Type B pancreatic cell (in vitro differentiated cells): ENCODE measurements at regions not wholly inside any gene's neighbourhood (a gene's known extent, or its start where the extent isn't known, plus 50 kb on each side); places are given as distances from the start of the nearest gene placed in this dataset.
"Not testable (repeated sequence)": the region's sequence is repeated elsewhere in the genome, so short reads cannot be mapped to it uniquely, and the experiment has no call there.

Experiments used
- DNase-seq: peaks from one replicate; pipeline ENCODE4 v3.0.0; 2021; ENCODE audit warnings: mixed read lengths; ENCODE audit not compliant: unreplicated experiment; ENCODE audit errors: extremely low spot score
- H3K27ac Mint-ChIP-seq: 2 replicates; pipeline ENCODE4 v1.8.0; 2021; ENCODE audit warnings: mild to moderate bottlenecking, mixed read lengths
- H3K27me3 Mint-ChIP-seq: 2 replicates; pipeline ENCODE4 v1.8.0; 2021; ENCODE audit warnings: mixed read lengths
- H3K36me3 Mint-ChIP-seq: 2 replicates; pipeline ENCODE4 v1.8.0; 2021; ENCODE audit warnings: mixed read lengths
- H3K4me1 Mint-ChIP-seq: one replicate; pipeline ENCODE4 v1.8.0; 2021; ENCODE audit warnings: mixed read lengths; ENCODE audit not compliant: unreplicated experiment
- H3K4me3 Mint-ChIP-seq: 2 replicates; pipeline ENCODE4 v1.8.0; 2021; ENCODE audit warnings: mild to moderate bottlenecking, mixed read lengths
- H3K9me3 Mint-ChIP-seq: 2 replicates; pipeline ENCODE4 v1.8.0; 2021; ENCODE audit warnings: mixed read lengths
- TF ChIP-seq, protein P1 (sequence below): fragments of 200-600 bp; sonication (generic); conservative IDR thresholded peaks from 2 replicates; pipeline ENCODE4 v1.5.0; 2021; ENCODE audit warnings: antibody characterized with exemption, mild to moderate bottlenecking

DNA sequence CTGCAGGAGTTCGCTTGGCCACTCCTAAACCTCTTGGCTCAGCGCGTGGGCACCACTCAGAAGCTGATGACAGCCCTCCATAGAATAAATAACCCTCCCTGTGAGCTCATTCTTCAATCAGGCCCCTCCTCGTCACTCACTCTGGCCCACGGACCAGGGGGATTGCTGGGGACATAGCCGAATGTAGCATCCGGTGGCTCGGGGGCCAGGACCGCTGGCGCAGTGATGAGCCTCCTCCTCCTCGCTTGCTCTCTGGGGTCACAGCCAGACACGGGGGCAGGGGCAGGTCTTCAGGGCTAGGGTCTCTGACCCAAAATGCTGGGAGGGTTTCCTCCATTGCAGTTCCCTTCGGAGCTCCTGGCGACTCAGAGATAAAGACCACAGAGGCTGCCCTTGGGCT is 79.9 kb downstream of the TFAP2C start:
- Mint-ChIP-seq H3K27me3 (peaks cover 13% of the 10 kb centered on the region), H3K4me1 (peaks cover 7% of the 10 kb centered on the region), H3K9me3 (peaks cover 9% of the 10 kb centered on the region), H3K4me3 (no peak overlapping the region), H3K27ac (no peak overlapping the region), H3K36me3 (no peaks in the 10 kb centered on the region)
- DNase-seq, result no peak
- TF ChIP-seq, protein P1, sequence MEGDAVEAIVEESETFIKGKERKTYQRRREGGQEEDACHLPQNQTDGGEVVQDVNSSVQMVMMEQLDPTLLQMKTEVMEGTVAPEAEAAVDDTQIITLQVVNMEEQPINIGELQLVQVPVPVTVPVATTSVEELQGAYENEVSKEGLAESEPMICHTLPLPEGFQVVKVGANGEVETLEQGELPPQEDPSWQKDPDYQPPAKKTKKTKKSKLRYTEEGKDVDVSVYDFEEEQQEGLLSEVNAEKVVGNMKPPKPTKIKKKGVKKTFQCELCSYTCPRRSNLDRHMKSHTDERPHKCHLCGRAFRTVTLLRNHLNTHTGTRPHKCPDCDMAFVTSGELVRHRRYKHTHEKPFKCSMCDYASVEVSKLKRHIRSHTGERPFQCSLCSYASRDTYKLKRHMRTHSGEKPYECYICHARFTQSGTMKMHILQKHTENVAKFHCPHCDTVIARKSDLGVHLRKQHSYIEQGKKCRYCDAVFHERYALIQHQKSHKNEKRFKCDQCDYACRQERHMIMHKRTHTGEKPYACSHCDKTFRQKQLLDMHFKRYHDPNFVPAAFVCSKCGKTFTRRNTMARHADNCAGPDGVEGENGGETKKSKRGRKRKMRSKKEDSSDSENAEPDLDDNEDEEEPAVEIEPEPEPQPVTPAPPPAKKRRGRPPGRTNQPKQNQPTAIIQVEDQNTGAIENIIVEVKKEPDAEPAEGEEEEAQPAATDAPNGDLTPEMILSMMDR, result no peak

DNA sequence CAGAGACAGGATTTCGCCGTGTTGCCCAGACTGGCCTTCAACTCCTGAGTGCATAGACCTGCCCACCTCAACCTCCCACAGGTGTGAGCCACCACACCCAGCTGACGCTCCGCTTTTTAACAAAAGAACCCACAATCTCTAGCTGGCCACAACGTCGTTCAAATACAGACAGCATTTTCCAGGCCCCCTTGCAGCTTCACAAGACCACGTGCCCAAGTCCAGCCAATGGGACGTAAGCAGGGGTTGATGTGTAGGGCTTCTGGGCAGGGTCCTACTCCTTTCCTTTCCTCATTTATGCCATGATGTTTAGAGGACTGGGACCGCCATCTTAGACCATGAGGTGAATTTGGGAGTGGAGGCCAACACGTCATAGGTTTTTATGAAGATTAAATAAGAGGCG is 81.0 kb downstream of the TFAP2C start:
- TF ChIP-seq, protein P1, result no peak
- Mint-ChIP-seq H3K27me3 (peaks cover 10% of the 10 kb centered on the region), H3K36me3 (no peaks in the 10 kb centered on the region), H3K4me1 (peaks cover 7% of the 10 kb centered on the region), H3K9me3 (peaks cover 5% of the 10 kb centered on the region), H3K4me3 (no peak overlapping the region), H3K27ac (no peak overlapping the region)
- DNase-seq, result no peak

DNA sequence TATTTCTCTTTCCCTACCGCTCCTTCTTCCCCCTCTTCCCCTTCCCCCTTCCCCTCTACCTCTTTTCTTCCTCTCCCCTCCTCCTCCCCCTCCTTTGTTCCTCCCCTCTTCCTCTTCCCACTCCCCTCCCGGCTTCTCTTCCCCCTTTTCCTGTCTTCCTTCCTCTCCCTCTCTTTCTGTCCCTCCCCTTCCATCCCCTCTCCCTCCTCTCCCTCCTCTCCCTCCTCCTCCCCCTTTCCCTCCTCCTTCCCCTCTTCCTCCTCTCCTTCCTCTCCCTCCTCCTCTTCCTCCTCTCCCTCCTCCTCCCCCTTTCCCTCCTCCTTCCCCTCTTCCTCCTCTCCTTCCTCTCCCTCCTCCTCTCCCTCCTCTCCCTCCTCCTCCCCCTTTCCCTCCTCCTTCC is 81.5 kb downstream of the TFAP2C start:
- H3K36me3 Mint-ChIP-seq, H3K9me3 Mint-ChIP-seq, DNase-seq, H3K4me3 Mint-ChIP-seq, H3K27ac Mint-ChIP-seq, H3K4me1 Mint-ChIP-seq: not testable (repeated sequence)
- peaks cover 12% of the 10 kb centered on the region for H3K27me3 Mint-ChIP-seq

DNA sequence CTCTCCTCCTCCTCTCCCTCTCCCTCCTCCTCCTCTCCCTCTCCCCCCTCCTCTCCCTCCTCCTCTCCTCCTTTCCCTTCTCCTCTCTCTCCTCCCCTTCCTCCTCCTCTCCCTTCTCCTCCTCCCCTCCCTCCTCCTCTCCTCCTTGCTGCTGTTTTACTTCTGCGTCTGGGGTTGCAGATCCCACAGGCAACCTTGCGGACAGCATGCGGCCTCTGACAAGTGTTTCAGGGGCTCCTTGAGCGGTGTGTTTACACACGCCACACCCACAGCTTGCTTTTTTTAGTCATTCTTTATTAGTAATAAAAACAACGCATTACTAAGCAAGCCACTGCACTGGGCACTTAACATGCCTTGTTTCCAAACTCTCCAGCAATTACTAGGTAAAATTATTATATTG is 81.9 kb downstream of the TFAP2C start:
- Mint-ChIP-seq H3K9me3 (peaks cover 2% of the 10 kb centered on the region), H3K4me3 (no peak overlapping the region), H3K36me3 (no peaks in the 10 kb centered on the region), H3K27me3 (peaks cover 11% of the 10 kb centered on the region), H3K4me1 (peaks cover 7% of the 10 kb centered on the region), H3K27ac (no peak overlapping the region)
- TF ChIP-seq, protein P1, result no peak
- DNase-seq, result no peak

DNA sequence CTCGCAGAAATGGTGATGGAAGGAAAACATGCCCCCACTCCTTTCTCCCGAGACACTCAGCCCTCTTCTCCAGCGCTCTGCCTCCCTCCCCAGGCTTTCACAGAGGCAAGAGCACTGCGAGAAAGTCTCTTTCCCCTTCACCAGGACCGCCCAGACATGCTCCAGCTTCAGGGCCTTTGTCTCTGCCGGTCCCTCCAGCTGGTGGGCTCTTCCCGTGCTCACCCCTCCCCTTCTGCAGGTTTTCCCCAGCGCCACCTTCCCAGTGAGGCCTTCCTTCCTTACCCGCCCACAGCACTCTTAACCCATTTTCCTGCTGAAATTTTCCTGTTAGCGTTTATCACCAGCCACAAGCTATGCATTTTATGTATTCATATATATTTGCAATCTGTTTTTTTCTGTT is 86.2 kb downstream of the TFAP2C start:
- no peak overlapping the region for H3K4me3 Mint-ChIP-seq
- peaks cover 7% of the 10 kb centered on the region for H3K4me1 Mint-ChIP-seq
- H3K36me3 Mint-ChIP-seq, result no peaks in the 10 kb centered on the region
- H3K9me3 Mint-ChIP-seq, result no peaks in the 10 kb centered on the region
- no peak for DNase-seq
- H3K27ac Mint-ChIP-seq, result no peak overlapping the region
- H3K27me3 Mint-ChIP-seq, result peaks cover 6% of the 10 kb centered on the region
- TF ChIP-seq, protein P1, result no peak

DNA sequence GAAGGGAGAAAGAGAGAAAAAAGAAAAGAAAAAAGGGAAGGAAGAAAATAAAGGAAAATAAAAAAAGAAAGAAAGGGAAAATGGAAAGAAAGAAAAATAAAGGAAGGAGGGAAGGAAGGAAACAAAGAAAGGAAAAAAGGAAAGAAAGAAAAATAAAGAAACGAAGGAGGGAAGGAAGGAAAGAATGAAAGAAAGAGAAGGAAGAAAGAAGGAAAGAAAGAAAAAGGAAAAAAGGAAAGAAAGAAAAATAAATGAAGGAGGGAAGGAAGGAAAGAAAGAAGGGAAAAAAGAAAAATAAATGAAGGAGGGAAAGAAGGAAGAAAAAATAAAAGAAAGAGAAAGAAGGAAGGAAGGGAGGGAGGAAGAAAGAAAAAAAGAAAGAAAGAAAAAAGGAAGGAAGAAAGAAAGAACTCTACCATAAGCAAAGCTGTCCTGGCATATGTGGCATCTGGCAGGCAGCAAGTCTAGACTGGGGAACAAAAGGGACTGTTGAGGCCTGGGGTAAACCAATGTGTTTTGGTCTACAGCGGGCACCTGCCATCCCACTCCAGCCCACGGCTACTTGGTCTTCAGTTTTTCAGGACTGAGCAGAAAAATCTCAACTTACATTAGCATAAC is 86.9 kb downstream of the TFAP2C start:
- no peak for DNase-seq
- Mint-ChIP-seq H3K27ac (no peak overlapping the region), H3K4me1 (peaks cover 7% of the 10 kb centered on the region), H3K27me3 (peaks cover 6% of the 10 kb centered on the region), H3K4me3 (no peak overlapping the region), H3K36me3 (no peaks in the 10 kb centered on the region), H3K9me3 (no peaks in the 10 kb centered on the region)
- TF ChIP-seq, protein P1, result no peak
